ENCODE measurements at regions not wholly inside any gene's neighbourhood (a gene's known extent, or its start where the extent isn't known, plus 50 kb on each side); places are given as distances from the start of the nearest gene placed in this dataset.

GRCh38 chr9:88933607-88934379 lies 57.5 kb upstream of the S1PR3 start:
- H4K8ac ChIP-seq (replicated peaks; ENCODE audit: insufficient read length, low read depth, low read length): no peak overlapping the region
- no peak overlapping the region for H3T11ph ChIP-seq (ENCODE audit: low read length)
- H3K9ac ChIP-seq (ENCODE audit: extremely low read depth, insufficient read length, low read length): no peak overlapping the region
- H3K56ac ChIP-seq (ENCODE audit: insufficient read length, low read depth, low read length): no peak overlapping the region
- H2BK12ac ChIP-seq (ENCODE audit: insufficient read length, low read depth, low read length): no peak overlapping the region
- H3K4me3 Mint-ChIP-seq: no peak overlapping the region
- WGBS (ENCODE audit: extremely low coverage, insufficient read length, low lambda C conversion rate): no CpG with 5 or more reads among the region's 11 CpGs
- no peaks in the 10 kb centered on the region for H3K23me2 ChIP-seq (ENCODE audit: insufficient read length, low read depth, low read length, poor library complexity, severe bottlenecking)
- no peaks in the 10 kb centered on the region; the same call in none of the 2 replicates for H3K27me3 Mint-ChIP-seq (ENCODE audit: low read depth)
- TF ChIP-seq CTCF (conservative IDR thresholded peaks at IDR 0.05): no peak
- H3K27ac Mint-ChIP-seq: no peak overlapping the region; a peak in 1 of 7 replicates
- no peaks in the 10 kb centered on the region for H3K36me3 Mint-ChIP-seq (ENCODE audit: insufficient read depth in 1 of 3, low read depth in 3 of 3)
- no peaks in the 10 kb centered on the region for H3K27me3 ChIP-seq (ENCODE audit: insufficient read depth, low read length)
- no peak overlapping the region for H2BK5ac ChIP-seq (ENCODE audit: insufficient read length, low read length)
- no peaks in the 10 kb centered on the region for H3K79me1 ChIP-seq (ENCODE audit: insufficient read depth, low read depth, low read length, poor library complexity, severe bottlenecking)
- H2BK15ac ChIP-seq (ENCODE audit: low read depth, low read length): no peak overlapping the region
- no peaks in the 10 kb centered on the region for H3K9me3 ChIP-seq (ENCODE audit: control insufficient read depth, low read depth, low read length)
- no peak overlapping the region for H2BK120ac ChIP-seq (ENCODE audit: low read depth, low read length, poor library complexity, severe bottlenecking)
- no peak overlapping the region for H3K4me2 ChIP-seq (ENCODE audit: insufficient read depth, insufficient read length, low read length)
- H2AK5ac ChIP-seq (ENCODE audit: insufficient read length, low read length): no peak overlapping the region
- no peak overlapping the region for H4K91ac ChIP-seq (ENCODE audit: insufficient read length, low read depth, low read length)
- H3K4me1 ChIP-seq (ENCODE audit: insufficient read depth, low read length): no peaks in the 10 kb centered on the region
- H2BK20ac ChIP-seq (ENCODE audit: low read depth, low read length, poor library complexity, severe bottlenecking): no peak overlapping the region
- no peak overlapping the region for H3K4ac ChIP-seq (ENCODE audit: low read depth, low read length)
- H3K18ac ChIP-seq (ENCODE audit: insufficient read length, low read depth, low read length): no peak overlapping the region
- no peaks in the 10 kb centered on the region for H3K79me2 ChIP-seq (ENCODE audit: insufficient read depth, low read length)
- DNase-seq: no peak
- no peak overlapping the region for H3K27ac ChIP-seq (ENCODE audit: insufficient read length, low read depth, low read length)
- peaks cover 5 to 11% of the 10 kb centered on the region in 2 experiments; a peak in 3 of 5 replicates for H3K9me3 Mint-ChIP-seq
- no peak overlapping the region for H4K5ac ChIP-seq (ENCODE audit: insufficient read length, low read depth, low read length)
- H3K14ac ChIP-seq (ENCODE audit: insufficient read depth, low read length): no peak overlapping the region
- H3K23ac ChIP-seq (ENCODE audit: insufficient read length, low read depth, low read length): no peak overlapping the region
- 0 out of 4 replicates have a peak, but pooled peaks cover 0 to 5% of the 10 kb centered on the region in 2 experiments for H3K4me1 Mint-ChIP-seq
- H4K20me1 ChIP-seq (ENCODE audit: control insufficient read depth, insufficient read depth, insufficient read length): no peaks in the 10 kb centered on the region
- H2AFZ ChIP-seq (ENCODE audit: low read length): no peak overlapping the region

Data from H9 (cell line).